ENCODE measurements at regions not wholly inside any gene's neighbourhood (a gene's known extent, or its start where the extent isn't known, plus 50 kb on each side); places are given as distances from the start of the nearest gene placed in this dataset.

DNA sequence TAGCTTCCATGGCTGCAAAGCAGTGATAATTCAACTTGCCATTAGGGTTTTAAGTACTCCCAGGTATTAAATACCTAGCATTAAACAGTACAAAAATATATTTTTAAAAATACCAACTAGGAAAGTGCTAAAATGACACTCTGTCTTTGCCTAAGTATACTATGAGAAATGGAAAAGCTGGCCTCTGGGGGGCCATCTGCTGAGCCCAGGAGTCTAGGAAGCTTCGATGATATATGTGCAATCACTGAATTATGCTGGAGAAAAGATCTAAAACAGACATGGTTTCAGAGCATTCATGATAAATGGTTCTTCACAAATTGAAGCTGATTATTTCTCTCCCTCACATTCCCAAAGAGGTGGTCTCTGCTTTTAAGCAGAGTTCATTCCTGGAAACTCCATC is 191.8 kb downstream of the OPA1 start:
- H3K9me3 ChIP-seq (ENCODE audit: control insufficient read depth, low read length): no peaks in the 10 kb centered on the region
- no peaks in the 10 kb centered on the region for H3K36me3 ChIP-seq (ENCODE audit: control insufficient read depth in 1 of 2, insufficient read depth in 2 of 2, low read length in 1 of 2)
- intact Hi-C loops (cut with DNase I): loop anchor here in 1 of 2 donors (1.0 to 10.0 kb wide), 3 partner anchors 220 to 560 kb away; no protein-coding TSS in a partner anchor
- no peak overlapping the region for H3K4me3 ChIP-seq (ENCODE audit: low read length in 2 of 2)
- no peak for DNase-seq
- H3K4me1 ChIP-seq (ENCODE audit: control insufficient read depth in 1 of 2, insufficient read depth in 2 of 2, low read length in 2 of 2): no peaks in the 10 kb centered on the region
- H3K27me3 ChIP-seq (ENCODE audit: control insufficient read depth in 1 of 2, insufficient read depth in 2 of 2, low read length in 1 of 2): peaks cover 0 to 2% of the 10 kb centered on the region in 2 donors
- no peak for ATAC-seq (ENCODE audit: low FRiP score)
- no peak overlapping the region for H3K27ac ChIP-seq (ENCODE audit: low read depth in 1 of 2, low read length in 2 of 2)
- WGBS, 2 donors: 91 to 95% methylated on average over 1 of the region's 1 CpG

- Histone ChIP-seq H3K27ac (ENCODE audit: low read depth in 1 of 2, low read length in 2 of 2) (no peak overlapping the region), H3K36me3 (ENCODE audit: control insufficient read depth in 1 of 2, insufficient read depth in 2 of 2, low read length in 1 of 2) (no peaks in the 10 kb centered on the region), H3K27me3 (ENCODE audit: control insufficient read depth in 1 of 2, insufficient read depth in 2 of 2, low read length in 1 of 2) (peaks cover 0 to 2% of the 10 kb centered on the region in 2 donors), H3K9me3 (ENCODE audit: control insufficient read depth, low read length) (no peaks in the 10 kb centered on the region), H3K4me1 (ENCODE audit: control insufficient read depth in 1 of 2, insufficient read depth in 2 of 2, low read length in 2 of 2) (no peaks in the 10 kb centered on the region), H3K4me3 (ENCODE audit: low read length in 2 of 2) (no peak overlapping the region)
- ATAC-seq (ENCODE audit: low FRiP score) (peak; percentile 11), DNase-seq (no peak)
- intact Hi-C loops (cut with DNase I): loop anchor here in 1 of 2 donors (10.0 kb wide), 2 partner anchors 217 to 557 kb away; no protein-coding TSS in a partner anchor
- 89 to 96% methylated on average over 12 of the region's 12 CpGs for WGBS, 2 donors
Observed at GRCh38 chr3:193787496-193787870, 194.5 kb downstream of the OPA1 start.

GRCh38 chr3:193788189-193788991 is 195.4 kb downstream of the OPA1 start:
- peaks cover 0 to 2% of the 10 kb centered on the region in 2 donors for H3K27me3 ChIP-seq (ENCODE audit: control insufficient read depth in 1 of 2, insufficient read depth in 2 of 2, low read length in 1 of 2)
- intact Hi-C loops (cut with DNase I): loop anchor here in 1 of 2 donors (10.0 kb wide), 2 partner anchors 216 to 556 kb away; no protein-coding TSS in a partner anchor
- WGBS, 2 donors: 46 to 53% methylated on average over 15 of the region's 15 CpGs
- no peaks in the 10 kb centered on the region for H3K36me3 ChIP-seq (ENCODE audit: control insufficient read depth in 1 of 2, insufficient read depth in 2 of 2, low read length in 1 of 2)
- ATAC-seq (ENCODE audit: low FRiP score): peak; percentile 86
- no peaks in the 10 kb centered on the region for H3K9me3 ChIP-seq (ENCODE audit: control insufficient read depth, low read length)
- H3K4me1 ChIP-seq (ENCODE audit: control insufficient read depth in 1 of 2, insufficient read depth in 2 of 2, low read length in 2 of 2): no peaks in the 10 kb centered on the region
- DNase-seq: peak in 1 of 2 donors; percentile 59
- no peak overlapping the region for H3K4me3 ChIP-seq (ENCODE audit: low read length in 2 of 2)
- H3K27ac ChIP-seq (ENCODE audit: low read depth in 1 of 2, low read length in 2 of 2): no peak overlapping the region

DNA sequence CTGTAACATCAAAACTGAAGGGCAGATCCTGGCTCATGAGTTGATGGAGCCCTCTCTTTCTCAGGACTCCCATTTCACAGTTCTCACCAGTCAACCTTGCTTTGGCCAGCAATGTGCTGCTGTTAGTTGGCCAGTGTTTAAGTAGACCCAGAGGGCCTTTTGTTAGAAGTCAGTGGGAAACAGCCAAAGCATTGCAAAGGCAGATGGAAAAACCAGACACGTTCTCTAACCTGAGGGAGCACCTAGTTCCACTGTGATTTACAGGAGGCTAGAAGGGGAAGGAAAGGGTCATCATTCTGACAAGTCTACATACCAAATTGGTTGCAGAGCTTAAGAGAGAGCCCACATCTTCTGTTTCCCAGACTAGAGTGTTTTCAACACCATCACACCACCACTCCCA is 196.4 kb downstream of the OPA1 start:
- no peaks in the 10 kb centered on the region for H3K9me3 ChIP-seq (ENCODE audit: control insufficient read depth, low read length)
- peaks cover 0 to 2% of the 10 kb centered on the region in 2 donors for H3K27me3 ChIP-seq (ENCODE audit: control insufficient read depth in 1 of 2, insufficient read depth in 2 of 2, low read length in 1 of 2)
- no peak for ATAC-seq (ENCODE audit: low FRiP score)
- intact Hi-C loops (cut with DNase I): loop anchor here in 1 of 2 donors (10.0 kb wide), 2 partner anchors 215 to 555 kb away; no protein-coding TSS in a partner anchor
- no peaks in the 10 kb centered on the region for H3K4me1 ChIP-seq (ENCODE audit: control insufficient read depth in 1 of 2, insufficient read depth in 2 of 2, low read length in 2 of 2)
- no peak overlapping the region for H3K27ac ChIP-seq (ENCODE audit: low read depth in 1 of 2, low read length in 2 of 2)
- no peak for DNase-seq
- no peaks in the 10 kb centered on the region for H3K36me3 ChIP-seq (ENCODE audit: control insufficient read depth in 1 of 2, insufficient read depth in 2 of 2, low read length in 1 of 2)
- 93 to 96% methylated on average over 1 of the region's 1 CpG for WGBS, 2 donors
- H3K4me3 ChIP-seq (ENCODE audit: low read length in 2 of 2): no peak overlapping the region

- intact Hi-C loops (cut with DNase I): no loop called here
Observed at GRCh38 chr3:193790086-193790990, 197.3 kb downstream of the OPA1 start.

GRCh38 chr3:193791041-193792032 is 198.3 kb downstream of the OPA1 start:
- no peak for DNase-seq
- Histone ChIP-seq H3K4me1 (ENCODE audit: control insufficient read depth in 1 of 2, insufficient read depth in 2 of 2, low read length in 2 of 2) (no peaks in the 10 kb centered on the region), H3K27me3 (ENCODE audit: control insufficient read depth in 1 of 2, insufficient read depth in 2 of 2, low read length in 1 of 2) (peaks cover 0 to 2% of the 10 kb centered on the region in 2 donors), H3K4me3 (ENCODE audit: low read length in 2 of 2) (no peak overlapping the region), H3K36me3 (ENCODE audit: control insufficient read depth in 1 of 2, insufficient read depth in 2 of 2, low read length in 1 of 2) (no peaks in the 10 kb centered on the region), H3K9me3 (ENCODE audit: control insufficient read depth, low read length) (no peaks in the 10 kb centered on the region), H3K27ac (ENCODE audit: low read depth in 1 of 2, low read length in 2 of 2) (no peak overlapping the region)
- intact Hi-C loops (cut with DNase I): no loop called here
- ATAC-seq (ENCODE audit: low FRiP score): no peak
- WGBS, 2 donors: 89 to 90% methylated on average over 17 of the region's 17 CpGs

More at GRCh38 chr3:193790086-193790990, 197.3 kb downstream of the OPA1 start:
- peaks cover 0 to 2% of the 10 kb centered on the region in 2 donors for H3K27me3 ChIP-seq (ENCODE audit: control insufficient read depth in 1 of 2, insufficient read depth in 2 of 2, low read length in 1 of 2)
- no peak for ATAC-seq (ENCODE audit: low FRiP score)
- H3K27ac ChIP-seq (ENCODE audit: low read depth in 1 of 2, low read length in 2 of 2): no peak overlapping the region
- H3K9me3 ChIP-seq (ENCODE audit: control insufficient read depth, low read length): no peaks in the 10 kb centered on the region
- no peak overlapping the region for H3K4me3 ChIP-seq (ENCODE audit: low read length in 2 of 2)
- 85 to 93% methylated on average over 4 of the region's 4 CpGs for WGBS, 2 donors
- H3K4me1 ChIP-seq (ENCODE audit: control insufficient read depth in 1 of 2, insufficient read depth in 2 of 2, low read length in 2 of 2): no peaks in the 10 kb centered on the region
- no peaks in the 10 kb centered on the region for H3K36me3 ChIP-seq (ENCODE audit: control insufficient read depth in 1 of 2, insufficient read depth in 2 of 2, low read length in 1 of 2)
- no peak for DNase-seq

GRCh38 chr3:193793123-193793522 is 200.1 kb downstream of the OPA1 start:
- intact Hi-C loops (cut with DNase I): no loop called here
- Histone ChIP-seq H3K9me3 (ENCODE audit: control insufficient read depth, low read length) (no peaks in the 10 kb centered on the region), H3K27me3 (ENCODE audit: control insufficient read depth in 1 of 2, insufficient read depth in 2 of 2, low read length in 1 of 2) (no peaks in the 10 kb centered on the region), H3K4me3 (ENCODE audit: low read length in 2 of 2) (no peak overlapping the region), H3K36me3 (ENCODE audit: control insufficient read depth in 1 of 2, insufficient read depth in 2 of 2, low read length in 1 of 2) (no peaks in the 10 kb centered on the region), H3K27ac (ENCODE audit: low read depth in 1 of 2, low read length in 2 of 2) (no peak overlapping the region), H3K4me1 (ENCODE audit: control insufficient read depth in 1 of 2, insufficient read depth in 2 of 2, low read length in 2 of 2) (no peaks in the 10 kb centered on the region)
- DNase-seq (no peak), ATAC-seq (ENCODE audit: low FRiP score) (no peak)
- 92 to 93% methylated on average over 7 of the region's 7 CpGs for WGBS, 2 donors

All from aorta (tissue), 5 donors.